ENCODE measurements at regions not wholly inside any gene's neighbourhood (a gene's known extent, or its start where the extent isn't known, plus 50 kb on each side); places are given as distances from the start of the nearest gene placed in this dataset.

DNA sequence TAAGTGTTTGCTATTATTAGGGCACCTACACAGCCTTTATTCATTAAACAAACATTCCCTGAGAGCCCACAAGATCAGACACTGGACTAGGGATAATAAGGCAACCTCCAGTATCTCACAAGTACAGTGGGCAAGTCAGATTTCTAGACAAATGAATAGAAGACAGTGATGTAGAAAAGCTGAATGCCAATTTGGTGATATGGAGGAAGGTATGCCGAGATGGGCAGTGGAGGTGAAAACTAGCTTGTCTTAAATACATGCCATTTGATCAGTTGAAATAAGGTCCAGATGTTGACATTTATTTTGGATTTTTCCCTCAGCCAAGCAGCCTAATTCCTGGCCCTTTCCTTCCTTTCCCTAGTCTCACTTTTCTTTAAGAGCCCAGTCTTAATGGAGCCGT, 130.3 kb downstream of the RXFP2 start:
- Mint-ChIP-seq H3K9me3 (no peaks in the 10 kb centered on the region), H3K36me3 (ENCODE audit: low read depth) (no peaks in the 10 kb centered on the region), H3K27me3 (ENCODE audit: insufficient read depth, low read depth, poor library complexity) (peaks cover 2% of the 10 kb centered on the region), H3K4me3 (no peak overlapping the region), H3K4me1 (peaks cover 10% of the 10 kb centered on the region), H3K27ac (no peak overlapping the region)
- no peak overlapping the region for H3K4me3 ChIP-seq
- no peaks in the 10 kb centered on the region for H3K79me2 ChIP-seq (replicated peaks; ENCODE audit: insufficient read depth)
- no peaks in the 10 kb centered on the region; the same call in 1 of the 2 replicates for H3K9me2 ChIP-seq (ENCODE audit: insufficient read depth)
- no peak for TF ChIP-seq ZNF462 (CRISPR knock-in tag; IDR thresholded peaks at IDR 0.05)
- TF ChIP-seq JUNB (IDR thresholded peaks at IDR 0.05; ENCODE audit: unreplicated experiment): no peak
- TF ChIP-seq REST (IDR thresholded peaks at IDR 0.05; ENCODE audit: unreplicated experiment): no peak
- TF ChIP-seq NANOG (IDR thresholded peaks at IDR 0.05; ENCODE audit: borderline replicate concordance): no peak
- TF ChIP-seq EZH2 (IDR thresholded peaks at IDR 0.05; ENCODE audit: low read depth, unreplicated experiment): no peak
- TF ChIP-seq ETS1 (IDR thresholded peaks at IDR 0.05): no peak
- no peak for TF ChIP-seq ZNF331 (CRISPR knock-in tag; IDR thresholded peaks at IDR 0.05; ENCODE audit: low read depth)
- TF ChIP-seq EZH2phosphoT487 (IDR thresholded peaks at IDR 0.05; ENCODE audit: unreplicated experiment): no peak
- no peak for TF ChIP-seq CREB1 (CRISPR knock-in tag; IDR thresholded peaks at IDR 0.05; ENCODE audit: low read depth)
- TF ChIP-seq POLR2AphosphoS5 (IDR thresholded peaks at IDR 0.05; ENCODE audit: low read depth): no peak
- no peak for TF ChIP-seq CTCF (conservative IDR thresholded peaks at IDR 0.05; ENCODE audit: low read depth in 2 of 2)
- TF ChIP-seq ZNF114 (CRISPR knock-in tag; IDR thresholded peaks at IDR 0.05): no peak
- H3K27ac ChIP-seq (ENCODE audit: low read depth): no peak overlapping the region
- DNase-seq (ENCODE audit: low spot score) (no peak), ATAC-seq (no peak)
- H2AFZ ChIP-seq: no peak overlapping the region
- no peaks in the 10 kb centered on the region for H4K20me1 ChIP-seq (replicated peaks; ENCODE audit: insufficient read depth)
- H3K36me3 ChIP-seq (ENCODE audit: insufficient read depth): no peaks in the 10 kb centered on the region
- H3K4me1 ChIP-seq (ENCODE audit: insufficient read depth): peaks cover 12% of the 10 kb centered on the region; the same call in 1 of the 2 replicates
- no peaks in the 10 kb centered on the region for H3K27me3 ChIP-seq (ENCODE audit: insufficient read depth)
- no peaks in the 10 kb centered on the region for H3F3A ChIP-seq (replicated peaks; ENCODE audit: low read depth)
- H3K4me2 ChIP-seq: no peak overlapping the region

Measured in GM23338 (cell line).